Epithelial cell of proximal tubule (primary cell): ENCODE measurements at regions not wholly inside any gene's neighbourhood (a gene's known extent, or its start where the extent isn't known, plus 50 kb on each side); places are given as distances from the start of the nearest gene placed in this dataset.

Source experiments
- DNase-seq: peaks from one replicate; pipeline ENCODE4 v3.0.0-alpha.2; 2011; ENCODE audit warnings: low read depth
- H3K4me3 ChIP-seq: 2 replicates; pipeline ENCODE4 v1.5.1; 2011; ENCODE audit warnings: low read depth, mild to moderate bottlenecking, low read length
- TF ChIP-seq, protein P1 (sequence below): conservative IDR thresholded peaks from 2 replicates; pipeline ENCODE4 v1.5.1; 2012; ENCODE audit warnings: low read depth, mild to moderate bottlenecking, low read length

DNA sequence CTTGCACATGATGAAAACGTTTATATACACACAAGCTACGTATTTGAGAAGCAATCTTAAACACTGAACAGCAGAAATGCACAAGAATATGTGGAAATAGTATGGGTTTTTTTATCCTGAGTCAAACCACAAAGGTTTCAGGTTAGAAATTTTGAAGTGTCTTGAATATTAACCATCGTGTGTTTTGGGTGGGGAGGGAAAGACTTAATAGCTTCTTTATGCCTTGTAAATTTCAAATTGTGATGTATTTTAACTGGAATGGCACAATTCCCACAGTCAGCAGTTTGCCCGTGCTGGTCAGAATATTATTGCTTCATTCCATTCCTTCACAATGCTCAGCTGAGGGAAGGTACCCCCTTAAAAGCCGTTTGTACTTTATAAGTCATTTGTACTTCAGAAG is 67.4 kb upstream of the WDR1 start:
- DNase-seq = no peak
- TF ChIP-seq, protein P1, sequence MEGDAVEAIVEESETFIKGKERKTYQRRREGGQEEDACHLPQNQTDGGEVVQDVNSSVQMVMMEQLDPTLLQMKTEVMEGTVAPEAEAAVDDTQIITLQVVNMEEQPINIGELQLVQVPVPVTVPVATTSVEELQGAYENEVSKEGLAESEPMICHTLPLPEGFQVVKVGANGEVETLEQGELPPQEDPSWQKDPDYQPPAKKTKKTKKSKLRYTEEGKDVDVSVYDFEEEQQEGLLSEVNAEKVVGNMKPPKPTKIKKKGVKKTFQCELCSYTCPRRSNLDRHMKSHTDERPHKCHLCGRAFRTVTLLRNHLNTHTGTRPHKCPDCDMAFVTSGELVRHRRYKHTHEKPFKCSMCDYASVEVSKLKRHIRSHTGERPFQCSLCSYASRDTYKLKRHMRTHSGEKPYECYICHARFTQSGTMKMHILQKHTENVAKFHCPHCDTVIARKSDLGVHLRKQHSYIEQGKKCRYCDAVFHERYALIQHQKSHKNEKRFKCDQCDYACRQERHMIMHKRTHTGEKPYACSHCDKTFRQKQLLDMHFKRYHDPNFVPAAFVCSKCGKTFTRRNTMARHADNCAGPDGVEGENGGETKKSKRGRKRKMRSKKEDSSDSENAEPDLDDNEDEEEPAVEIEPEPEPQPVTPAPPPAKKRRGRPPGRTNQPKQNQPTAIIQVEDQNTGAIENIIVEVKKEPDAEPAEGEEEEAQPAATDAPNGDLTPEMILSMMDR = no peak
- H3K4me3 ChIP-seq = no peak overlapping the region

DNA sequence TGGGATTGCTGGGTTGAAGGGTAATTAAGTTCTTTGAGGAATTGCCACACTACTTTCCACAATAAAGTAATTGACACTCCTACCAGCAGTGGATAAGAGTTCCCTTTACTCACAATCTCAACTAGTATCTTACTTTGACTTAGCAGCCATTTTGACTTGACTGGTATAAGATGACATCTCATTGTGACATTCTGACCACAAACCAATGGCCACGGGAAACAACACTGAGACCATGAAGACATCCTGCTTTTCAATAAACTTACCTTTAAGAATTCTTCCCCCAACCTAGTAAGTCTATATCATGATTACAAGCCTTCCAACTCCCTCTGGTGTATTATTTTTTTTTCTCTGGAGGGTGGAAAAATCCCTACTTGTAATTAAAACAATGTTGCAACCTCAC is 66.9 kb upstream of the WDR1 start:
- no peak overlapping the region for H3K4me3 ChIP-seq
- TF ChIP-seq, protein P1 = no peak
- no peak for DNase-seq

DNA sequence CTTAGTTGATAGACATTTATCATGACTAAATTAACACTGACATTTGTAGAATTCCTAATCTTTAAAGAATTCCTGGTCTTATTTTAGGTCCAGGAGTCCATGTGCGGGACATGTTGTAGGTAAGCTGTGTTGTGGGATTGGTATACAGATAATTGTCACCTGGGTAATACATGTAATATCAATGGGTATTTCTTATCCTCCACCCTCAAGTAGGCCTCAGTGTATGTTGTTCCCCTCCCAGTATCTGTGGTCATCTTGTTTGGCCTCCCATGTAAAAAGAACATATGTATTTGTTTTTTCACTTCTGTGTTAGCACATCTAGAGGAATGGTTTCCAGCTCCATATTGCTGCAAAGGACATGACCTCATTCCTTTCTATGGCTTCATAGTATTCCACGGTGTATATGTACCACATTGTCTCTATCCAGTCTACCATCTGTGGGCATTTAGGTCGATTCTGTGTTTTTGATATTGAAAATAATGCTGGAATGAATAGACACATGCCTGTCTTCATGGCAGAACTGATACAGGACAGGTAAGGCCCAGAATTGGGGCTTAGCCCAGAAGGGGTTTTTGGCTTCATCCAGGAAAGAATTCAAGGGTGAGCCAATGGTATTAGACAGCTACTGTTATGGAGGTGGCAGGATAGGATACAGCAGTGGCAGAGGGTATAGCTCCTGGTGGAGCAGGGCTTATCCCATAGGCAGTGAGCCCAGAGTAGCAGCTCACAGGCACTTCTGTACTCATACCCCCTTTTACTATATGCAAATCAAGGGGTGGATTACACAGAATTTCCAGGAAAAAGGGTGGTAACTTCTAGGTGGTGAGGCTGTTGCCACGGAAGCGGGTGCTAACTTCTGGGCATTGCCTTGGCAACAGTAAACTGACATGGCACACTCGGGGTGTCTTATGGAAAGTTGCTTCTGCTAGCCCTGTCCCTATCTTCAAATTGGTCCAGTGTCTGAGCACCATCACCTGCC is 66.1 kb upstream of the WDR1 start:
- no peak for DNase-seq
- TF ChIP-seq, protein P1 = no peak
- no peak overlapping the region for H3K4me3 ChIP-seq

DNA sequence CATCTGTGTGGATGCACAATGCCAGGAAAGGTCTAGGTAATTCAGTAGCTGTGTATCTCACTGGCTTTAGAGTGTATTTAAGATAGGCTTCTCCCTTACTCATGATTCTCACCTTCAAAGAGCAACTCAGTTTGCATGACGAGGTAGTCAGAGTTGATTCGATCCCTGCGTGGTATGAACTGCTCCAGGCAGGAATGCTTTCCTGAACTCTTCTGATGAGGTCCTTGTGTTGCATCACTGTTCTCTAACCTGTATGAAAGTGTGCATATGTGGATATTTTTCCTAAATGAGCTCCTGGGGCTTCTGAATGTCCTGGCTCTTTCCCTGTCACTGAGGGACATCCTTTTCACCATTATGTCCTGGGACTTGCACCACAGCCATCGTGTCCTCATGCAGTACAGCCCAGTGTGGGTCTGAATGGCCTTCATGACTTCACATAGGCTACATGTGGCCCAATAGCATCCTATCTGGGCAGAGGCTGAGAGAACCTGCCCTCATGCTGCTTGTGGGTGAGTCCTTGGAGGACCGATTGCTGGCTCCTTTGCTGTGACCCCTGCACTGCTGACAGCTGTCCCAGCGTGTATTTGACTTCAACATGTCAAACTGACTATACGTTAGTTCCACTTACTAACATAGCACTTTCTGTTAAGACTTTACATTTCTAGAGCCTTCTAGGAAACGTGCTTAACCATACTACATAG is 65.3 kb upstream of the WDR1 start:
- DNase-seq = no peak
- TF ChIP-seq, protein P1 = no peak
- no peak overlapping the region for H3K4me3 ChIP-seq

DNA sequence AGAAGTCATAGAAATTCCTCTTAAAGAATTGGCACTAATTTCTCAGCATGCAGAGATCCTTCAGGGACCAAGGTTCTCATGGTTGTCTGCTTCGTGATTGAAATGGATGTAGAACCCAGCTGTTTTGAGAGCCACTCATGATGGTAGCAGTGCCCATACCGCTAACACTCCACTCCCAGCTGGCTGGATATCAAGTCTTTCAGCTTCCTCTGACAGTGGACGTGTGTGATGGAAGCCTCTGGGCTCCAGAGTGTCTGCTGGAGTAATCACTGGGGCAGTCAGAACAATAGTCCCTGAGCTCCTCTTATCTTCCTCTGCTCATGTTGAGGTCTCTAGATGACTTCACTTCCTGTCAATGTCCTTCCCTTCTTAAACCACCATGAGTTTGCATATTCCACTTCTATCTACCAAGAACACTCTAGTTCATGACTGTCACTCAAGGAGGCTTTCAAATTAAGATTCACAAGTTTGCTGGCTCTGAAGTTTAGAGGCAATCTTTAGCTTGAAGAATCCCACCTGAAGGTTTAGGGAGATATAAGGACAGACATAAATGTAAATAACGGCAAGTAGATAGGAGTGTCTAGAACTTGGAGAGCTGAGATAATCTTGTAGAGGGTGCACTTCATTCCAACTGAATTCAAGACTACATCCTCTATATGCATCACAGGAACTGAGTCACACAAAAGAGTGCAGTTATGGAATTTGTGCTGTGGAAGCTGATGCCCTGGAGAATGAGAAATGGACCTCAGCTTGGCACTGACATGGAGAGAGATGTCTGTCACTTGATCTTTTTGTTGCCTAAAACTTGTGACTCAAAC is 64.5 kb upstream of the WDR1 start:
- H3K4me3 ChIP-seq = no peak overlapping the region
- TF ChIP-seq, protein P1 = no peak
- DNase-seq = no peak

DNA sequence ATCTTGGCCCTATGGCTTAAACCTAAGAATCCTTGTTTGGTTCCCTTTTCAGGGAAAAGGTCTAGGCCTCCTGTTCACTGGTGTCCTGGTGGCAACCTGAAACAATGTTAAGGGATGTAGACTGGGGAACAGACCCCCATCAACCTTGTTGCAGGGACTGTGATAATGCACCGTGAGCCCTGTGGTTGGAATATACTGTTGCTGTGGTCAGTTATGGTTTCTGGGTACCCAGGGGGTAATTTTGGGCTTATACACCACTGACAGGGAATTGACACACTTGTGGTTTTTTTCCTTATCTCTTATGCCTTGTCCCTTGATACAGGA is 64.0 kb upstream of the WDR1 start:
- no peak for DNase-seq
- TF ChIP-seq, protein P1 = no peak
- H3K4me3 ChIP-seq = no peak overlapping the region
